ENCODE measurements at regions not wholly inside any gene's neighbourhood (a gene's known extent, or its start where the extent isn't known, plus 50 kb on each side); places are given as distances from the start of the nearest gene placed in this dataset.

DNA sequence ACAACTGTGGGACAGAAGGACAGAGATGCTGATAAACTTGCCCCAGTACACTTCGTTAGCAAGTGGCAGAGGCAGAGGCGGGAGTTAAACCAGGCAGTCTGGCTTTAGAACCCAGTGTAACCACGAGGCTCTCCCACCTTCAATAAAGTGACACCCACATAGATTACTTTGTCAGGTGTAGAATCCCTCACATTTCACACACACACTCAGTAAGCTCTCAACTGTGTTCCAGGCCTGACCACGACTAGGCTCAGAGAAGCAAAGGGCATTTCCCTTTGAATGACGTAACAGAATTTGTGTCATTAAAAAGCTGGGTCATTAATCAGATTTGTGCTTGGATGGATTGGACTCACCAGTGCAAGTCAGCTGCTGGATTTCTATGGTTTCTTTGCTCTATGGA is 118.3 kb upstream of the RCN1 start:
- H3K27me3 ChIP-seq (ENCODE audit: insufficient read depth, poor library complexity, severe bottlenecking), result no peaks in the 10 kb centered on the region
- TF ChIP-seq, protein P1, sequence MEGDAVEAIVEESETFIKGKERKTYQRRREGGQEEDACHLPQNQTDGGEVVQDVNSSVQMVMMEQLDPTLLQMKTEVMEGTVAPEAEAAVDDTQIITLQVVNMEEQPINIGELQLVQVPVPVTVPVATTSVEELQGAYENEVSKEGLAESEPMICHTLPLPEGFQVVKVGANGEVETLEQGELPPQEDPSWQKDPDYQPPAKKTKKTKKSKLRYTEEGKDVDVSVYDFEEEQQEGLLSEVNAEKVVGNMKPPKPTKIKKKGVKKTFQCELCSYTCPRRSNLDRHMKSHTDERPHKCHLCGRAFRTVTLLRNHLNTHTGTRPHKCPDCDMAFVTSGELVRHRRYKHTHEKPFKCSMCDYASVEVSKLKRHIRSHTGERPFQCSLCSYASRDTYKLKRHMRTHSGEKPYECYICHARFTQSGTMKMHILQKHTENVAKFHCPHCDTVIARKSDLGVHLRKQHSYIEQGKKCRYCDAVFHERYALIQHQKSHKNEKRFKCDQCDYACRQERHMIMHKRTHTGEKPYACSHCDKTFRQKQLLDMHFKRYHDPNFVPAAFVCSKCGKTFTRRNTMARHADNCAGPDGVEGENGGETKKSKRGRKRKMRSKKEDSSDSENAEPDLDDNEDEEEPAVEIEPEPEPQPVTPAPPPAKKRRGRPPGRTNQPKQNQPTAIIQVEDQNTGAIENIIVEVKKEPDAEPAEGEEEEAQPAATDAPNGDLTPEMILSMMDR (IDR thresholded peaks at IDR 0.05; ENCODE audit: poor library complexity, severe bottlenecking), result no peak
- H3K4me1 ChIP-seq (ENCODE audit: insufficient read depth, poor library complexity, severe bottlenecking), result peaks cover 7% of the 10 kb centered on the region
- H3K9me3 ChIP-seq (ENCODE audit: severe bottlenecking), result no peaks in the 10 kb centered on the region
- DNase-seq (ENCODE audit: low spot score) (no peak), ATAC-seq (ENCODE audit: low read depth) (no peak)
- H3K4me3 ChIP-seq (ENCODE audit: severe bottlenecking), result no peak overlapping the region
- H3K36me3 ChIP-seq (ENCODE audit: low read depth), result no peaks in the 10 kb centered on the region
- H3K27ac ChIP-seq (ENCODE audit: poor library complexity, severe bottlenecking), result no peak overlapping the region

DNA sequence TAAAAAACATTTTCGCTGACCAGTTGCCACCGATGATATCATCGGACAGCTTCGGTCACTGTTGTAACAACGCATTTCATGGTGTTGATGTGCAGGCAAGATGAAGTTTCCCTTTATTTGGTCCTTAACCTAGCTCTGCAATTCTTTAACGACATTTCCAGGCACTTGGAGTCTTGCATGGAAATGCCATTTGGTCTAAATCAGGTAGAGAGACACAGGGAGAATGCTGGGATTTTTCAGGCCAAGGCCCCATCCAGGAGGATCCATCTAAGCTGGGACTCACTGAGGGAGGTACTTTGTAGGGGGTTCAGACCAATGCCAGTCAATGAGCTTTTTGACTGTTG is 121.5 kb upstream of the RCN1 start:
- Histone ChIP-seq H3K4me1 (ENCODE audit: insufficient read depth, poor library complexity, severe bottlenecking) (peaks cover 3% of the 10 kb centered on the region), H3K9me3 (ENCODE audit: severe bottlenecking) (no peaks in the 10 kb centered on the region), H3K4me3 (ENCODE audit: severe bottlenecking) (no peak overlapping the region), H3K36me3 (ENCODE audit: low read depth) (no peaks in the 10 kb centered on the region), H3K27me3 (ENCODE audit: insufficient read depth, poor library complexity, severe bottlenecking) (no peaks in the 10 kb centered on the region), H3K27ac (ENCODE audit: poor library complexity, severe bottlenecking) (no peak overlapping the region)
- ATAC-seq (ENCODE audit: low read depth) (no peak), DNase-seq (ENCODE audit: low spot score) (no peak)
- TF ChIP-seq, protein P1 (IDR thresholded peaks at IDR 0.05; ENCODE audit: poor library complexity, severe bottlenecking), result no peak

DNA sequence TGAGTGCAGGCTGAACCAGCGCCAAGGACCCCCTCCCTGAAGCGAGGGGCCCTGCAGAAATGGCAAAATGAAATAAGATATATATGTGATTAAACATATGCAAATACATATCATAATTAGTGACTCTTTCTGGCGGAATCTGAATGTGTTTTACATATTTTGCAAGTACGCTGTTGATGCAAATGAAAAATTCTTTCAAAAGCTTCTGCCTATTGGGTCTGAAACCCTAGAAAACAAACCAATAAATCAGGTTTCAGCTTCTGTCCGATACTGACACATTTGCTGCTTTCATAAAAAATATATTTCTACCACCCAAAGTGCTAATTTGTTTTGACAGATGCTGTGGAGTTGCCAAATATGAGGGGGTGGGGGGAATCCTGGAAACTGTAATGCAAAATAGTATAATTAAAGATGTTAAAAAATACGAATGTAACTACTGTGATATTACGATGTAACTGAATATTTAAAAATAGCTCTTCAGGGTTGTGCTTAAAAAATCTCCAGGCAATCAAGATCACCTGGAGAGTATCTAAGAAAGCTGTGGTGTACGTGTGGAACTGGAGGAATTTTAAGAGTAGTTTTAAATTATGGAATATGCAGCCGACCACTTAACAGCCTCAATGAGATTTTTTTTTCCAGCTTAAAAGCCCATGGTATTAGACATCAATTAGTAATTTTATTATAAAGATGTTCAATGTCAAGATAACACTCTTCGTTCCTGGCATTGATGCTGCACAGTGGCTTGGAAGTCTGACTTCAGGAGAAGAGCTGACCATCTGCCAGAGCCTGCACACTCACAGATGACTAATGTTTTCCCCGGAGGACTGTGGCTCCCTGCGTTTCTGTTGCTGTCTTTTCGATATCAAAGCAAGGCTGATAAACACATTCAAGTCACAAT is 122.2 kb upstream of the RCN1 start:
- DNase-seq (ENCODE audit: low spot score) (no peak), ATAC-seq (ENCODE audit: low read depth) (peak; percentile 44; the same call in 1 of the 3 replicates)
- TF ChIP-seq, protein P1 (IDR thresholded peaks at IDR 0.05; ENCODE audit: poor library complexity, severe bottlenecking), result no peak
- Histone ChIP-seq H3K4me3 (ENCODE audit: severe bottlenecking) (no peak overlapping the region), H3K36me3 (ENCODE audit: low read depth) (no peaks in the 10 kb centered on the region), H3K27ac (ENCODE audit: poor library complexity, severe bottlenecking) (no peak overlapping the region), H3K9me3 (ENCODE audit: severe bottlenecking) (no peaks in the 10 kb centered on the region), H3K4me1 (ENCODE audit: insufficient read depth, poor library complexity, severe bottlenecking) (no peaks in the 10 kb centered on the region), H3K27me3 (ENCODE audit: insufficient read depth, poor library complexity, severe bottlenecking) (no peaks in the 10 kb centered on the region)

DNA sequence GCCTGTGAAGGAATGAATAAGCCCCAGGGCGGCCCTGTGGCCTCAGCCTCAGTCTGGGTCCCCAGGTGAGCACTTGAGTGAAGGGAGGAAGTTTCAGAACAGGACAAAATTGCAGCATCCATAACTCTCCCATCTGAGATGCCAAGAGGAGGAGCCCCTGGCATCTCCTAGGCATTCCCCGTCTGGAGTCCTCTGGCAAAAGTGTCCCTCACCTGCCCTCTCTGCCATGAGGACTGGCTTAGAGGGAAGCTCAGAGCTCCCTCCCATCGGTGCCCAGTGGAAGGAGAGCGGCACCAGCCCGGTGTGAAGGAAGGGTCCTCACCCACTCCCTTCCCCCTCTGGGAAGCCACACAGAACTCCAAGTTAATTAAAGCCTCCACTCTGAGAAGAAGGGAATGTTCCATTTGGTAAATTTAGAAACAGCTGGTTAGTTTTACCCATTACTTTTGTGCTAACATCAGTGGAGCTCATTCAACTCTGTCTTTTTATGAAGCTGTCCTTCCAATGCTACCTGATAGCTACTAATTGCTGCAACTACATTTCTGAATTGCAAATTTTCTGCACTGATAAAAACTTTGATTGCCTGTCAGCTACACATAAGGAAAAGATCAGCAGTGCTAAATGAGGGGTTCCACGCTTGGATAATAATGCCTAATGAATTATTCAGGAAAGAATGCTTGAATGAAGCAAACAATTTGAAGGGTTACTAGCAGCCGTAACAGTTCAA is 123.3 kb upstream of the RCN1 start:
- DNase-seq (ENCODE audit: low spot score) (no peak), ATAC-seq (ENCODE audit: low read depth) (no peak)
- H3K27me3 ChIP-seq (ENCODE audit: insufficient read depth, poor library complexity, severe bottlenecking), result no peaks in the 10 kb centered on the region
- H3K4me1 ChIP-seq (ENCODE audit: insufficient read depth, poor library complexity, severe bottlenecking), result no peaks in the 10 kb centered on the region
- no peaks in the 10 kb centered on the region for H3K9me3 ChIP-seq (ENCODE audit: severe bottlenecking)
- TF ChIP-seq, protein P1 (IDR thresholded peaks at IDR 0.05; ENCODE audit: poor library complexity, severe bottlenecking), result no peak
- H3K27ac ChIP-seq (ENCODE audit: poor library complexity, severe bottlenecking), result no peak overlapping the region
- H3K36me3 ChIP-seq (ENCODE audit: low read depth), result no peaks in the 10 kb centered on the region
- H3K4me3 ChIP-seq (ENCODE audit: severe bottlenecking), result no peak overlapping the region

Data from RWPE2 (cell line).